Astrocyte (in vitro differentiated cells and primary cell): ENCODE measurements at regions not wholly inside any gene's neighbourhood (a gene's known extent, or its start where the extent isn't known, plus 50 kb on each side); places are given as distances from the start of the nearest gene placed in this dataset.
A peak's percentile ranks its signal among the peaks of the same experiment; 100 is the strongest.

Source experiments
- DNase-seq: peaks from one replicate; pipeline ENCODE4 v3.0.0-alpha.2; 2010; ENCODE audit warnings: low read depth
- FAIRE-seq: peaks from 2 replicates; lab custom pipeline; 2011; peaks lifted over from hg19 to GRCh38; lab: Jason Lieb, UNC
- H2AFZ ChIP-seq: 2 replicates; pipeline ENCODE4 v1.6.0; 2012; ENCODE audit warnings: low read depth, low read length, inconsistent platforms
- H3K27ac ChIP-seq: 2 replicates; pipeline ENCODE4 v1.5.1; 2011; ENCODE audit warnings: low read depth, low read length, inconsistent platforms
- H3K27me3 ChIP-seq: 2 replicates; pipeline ENCODE4 v1.6.0; 2011; ENCODE audit warnings: low read length, inconsistent platforms; ENCODE audit not compliant: insufficient read depth
- H3K36me3 ChIP-seq: 2 replicates; pipeline ENCODE4 v1.5.1; 2011; ENCODE audit warnings: low read length, inconsistent platforms; ENCODE audit not compliant: insufficient read depth
- H3K4me1 ChIP-seq: 2 replicates; pipeline ENCODE4 v1.5.1; 2011; ENCODE audit warnings: low read length, inconsistent platforms; ENCODE audit not compliant: insufficient read depth
- H3K4me2 ChIP-seq: 2 replicates; pipeline ENCODE4 v1.6.0; 2012; ENCODE audit warnings: low read length, inconsistent platforms
- H3K4me3 ChIP-seq: 2 replicates; pipeline ENCODE4 v1.5.1; 2011; ENCODE audit warnings: low read depth, mild to moderate bottlenecking, low read length, inconsistent platforms; ENCODE audit not compliant: insufficient read depth
- H3K79me2 ChIP-seq: 2 replicates; pipeline ENCODE4 v1.6.0; 2012; ENCODE audit warnings: mild to moderate bottlenecking, low read length, inconsistent platforms; ENCODE audit not compliant: insufficient read depth
- H3K9ac ChIP-seq: 2 replicates; pipeline ENCODE4 v1.6.0; 2012; ENCODE audit warnings: mild to moderate bottlenecking, low read length, inconsistent platforms
- H3K9me3 ChIP-seq: 2 replicates; pipeline ENCODE4 v1.5.1; 2012; ENCODE audit warnings: low read depth, mild to moderate bottlenecking, low read length, inconsistent platforms; ENCODE audit not compliant: insufficient read depth
- H4K20me1 ChIP-seq: 2 replicates; pipeline ENCODE4 v1.6.0; 2012; ENCODE audit warnings: low read length, inconsistent platforms; ENCODE audit not compliant: insufficient read depth
- H3K27ac Mint-ChIP-seq: one replicate; pipeline ENCODE4 v1.8.0; 2021; ENCODE audit warnings: mild to moderate bottlenecking, mixed read lengths; ENCODE audit not compliant: unreplicated experiment
- H3K27me3 Mint-ChIP-seq: one replicate; pipeline ENCODE4 v1.8.0; 2021; ENCODE audit warnings: low read depth, mixed read lengths; ENCODE audit not compliant: unreplicated experiment
- H3K36me3 Mint-ChIP-seq: one replicate; pipeline ENCODE4 v1.8.0; 2021; ENCODE audit warnings: low read depth, mixed read lengths; ENCODE audit not compliant: unreplicated experiment
- H3K4me1 Mint-ChIP-seq: one replicate; pipeline ENCODE4 v1.8.0; 2021; ENCODE audit warnings: low read depth, mixed read lengths; ENCODE audit not compliant: unreplicated experiment
- H3K4me3 Mint-ChIP-seq: one replicate; pipeline ENCODE4 v1.8.0; 2021; ENCODE audit warnings: mild to moderate bottlenecking, moderate library complexity, mixed read lengths; ENCODE audit not compliant: unreplicated experiment
- H3K9me3 Mint-ChIP-seq: one replicate; pipeline ENCODE4 v1.8.0; 2021; ENCODE audit warnings: mild to moderate bottlenecking, mixed read lengths; ENCODE audit not compliant: unreplicated experiment
- EZH2 ChIP-seq: IDR thresholded peaks from 2 replicates; pipeline ENCODE4 v1.6.1; 2012; ENCODE audit warnings: mild to moderate bottlenecking, low read length, inconsistent platforms; ENCODE audit not compliant: insufficient read depth
- TF ChIP-seq, protein P1 (sequence below): IDR thresholded peaks from 2 replicates; pipeline ENCODE4 v1.5.1; 2011; ENCODE audit warnings: low read depth, mild to moderate bottlenecking, inconsistent platforms, low read length, moderate library complexity; ENCODE audit not compliant: insufficient read depth

DNA sequence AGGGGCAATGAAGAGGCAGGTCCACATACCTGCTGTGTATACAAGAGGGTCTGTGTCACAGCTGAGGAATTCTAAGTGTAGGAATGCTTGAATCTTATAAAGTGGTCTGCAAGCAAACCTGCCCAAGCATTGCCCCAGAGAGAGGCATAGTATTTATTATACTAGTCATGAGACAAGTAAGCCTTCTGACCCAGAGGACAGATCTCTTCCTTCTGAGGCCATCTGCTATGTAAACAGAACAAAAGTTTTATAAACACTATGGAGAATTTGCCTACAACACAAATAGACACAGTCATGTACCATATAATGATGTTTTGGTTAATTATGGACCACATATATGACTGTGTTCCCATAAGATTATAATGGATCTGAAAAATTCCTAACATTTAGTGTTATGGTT, 388.2 kb downstream of the NEBL start:
- Histone ChIP-seq H3K4me2 (no peak overlapping the region), H3K27me3 (no peaks in the 10 kb centered on the region)

DNA sequence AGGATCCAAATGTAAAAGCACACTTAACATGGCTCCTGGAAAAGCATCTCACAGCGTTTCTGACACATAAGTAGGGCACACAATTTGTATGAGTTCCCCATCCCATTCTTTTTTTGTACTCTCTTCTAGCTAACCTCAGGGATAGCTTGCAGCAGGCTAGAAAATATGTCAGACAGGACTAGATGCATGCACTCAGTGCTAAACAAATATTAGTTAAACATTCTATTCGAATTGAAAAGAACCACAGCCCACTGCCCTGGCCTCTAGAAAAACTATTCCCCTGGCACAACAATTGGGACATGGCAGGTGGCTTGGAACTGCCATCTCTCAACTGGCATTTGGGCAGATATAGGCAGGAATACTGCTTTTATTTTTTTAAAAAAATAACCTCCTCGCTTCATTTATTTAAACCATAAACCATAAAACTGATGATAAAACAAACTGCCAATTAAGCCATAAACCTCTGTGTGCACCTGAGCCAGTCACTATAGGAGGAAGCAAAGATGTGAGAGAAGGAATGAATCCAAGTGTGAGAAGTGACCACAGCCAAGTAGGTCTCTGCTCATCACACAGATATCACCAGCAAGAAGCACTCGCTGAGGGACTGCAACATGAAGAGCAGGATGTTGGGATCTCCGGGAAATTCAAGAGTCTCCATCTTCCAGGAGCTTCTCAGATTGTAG, 394.1 kb downstream of the NEBL start:
- Mint-ChIP-seq H3K4me3 (no peak overlapping the region), H3K27ac (no peak overlapping the region), H3K9me3 (peaks cover 2% of the 10 kb centered on the region), H3K36me3 (no peaks in the 10 kb centered on the region), H3K27me3 (no peaks in the 10 kb centered on the region), H3K4me1 (peaks cover 1% of the 10 kb centered on the region)
- Histone ChIP-seq H4K20me1 (no peaks in the 10 kb centered on the region), H3K4me3 (no peak overlapping the region), H3K9ac (no peak overlapping the region), H3K79me2 (no peaks in the 10 kb centered on the region), H2AFZ (no peak overlapping the region), H3K27me3 (no peaks in the 10 kb centered on the region), H3K4me2 (no peak overlapping the region), H3K4me1 (no peaks in the 10 kb centered on the region), H3K9me3 (no peaks in the 10 kb centered on the region), H3K27ac (no peak overlapping the region), H3K36me3 (no peaks in the 10 kb centered on the region)
- FAIRE-seq (no peak), DNase-seq (no peak)
- no peak for TF ChIP-seq EZH2
- TF ChIP-seq, protein P1, sequence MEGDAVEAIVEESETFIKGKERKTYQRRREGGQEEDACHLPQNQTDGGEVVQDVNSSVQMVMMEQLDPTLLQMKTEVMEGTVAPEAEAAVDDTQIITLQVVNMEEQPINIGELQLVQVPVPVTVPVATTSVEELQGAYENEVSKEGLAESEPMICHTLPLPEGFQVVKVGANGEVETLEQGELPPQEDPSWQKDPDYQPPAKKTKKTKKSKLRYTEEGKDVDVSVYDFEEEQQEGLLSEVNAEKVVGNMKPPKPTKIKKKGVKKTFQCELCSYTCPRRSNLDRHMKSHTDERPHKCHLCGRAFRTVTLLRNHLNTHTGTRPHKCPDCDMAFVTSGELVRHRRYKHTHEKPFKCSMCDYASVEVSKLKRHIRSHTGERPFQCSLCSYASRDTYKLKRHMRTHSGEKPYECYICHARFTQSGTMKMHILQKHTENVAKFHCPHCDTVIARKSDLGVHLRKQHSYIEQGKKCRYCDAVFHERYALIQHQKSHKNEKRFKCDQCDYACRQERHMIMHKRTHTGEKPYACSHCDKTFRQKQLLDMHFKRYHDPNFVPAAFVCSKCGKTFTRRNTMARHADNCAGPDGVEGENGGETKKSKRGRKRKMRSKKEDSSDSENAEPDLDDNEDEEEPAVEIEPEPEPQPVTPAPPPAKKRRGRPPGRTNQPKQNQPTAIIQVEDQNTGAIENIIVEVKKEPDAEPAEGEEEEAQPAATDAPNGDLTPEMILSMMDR, result no peak

More for the DNA sequence above, 388.2 kb downstream of the NEBL start:
- no peak for DNase-seq
- Histone ChIP-seq H3K4me1 (no peaks in the 10 kb centered on the region), H3K27ac (no peak overlapping the region), H3K9me3 (no peaks in the 10 kb centered on the region), H3K9ac (no peak overlapping the region), H3K36me3 (no peaks in the 10 kb centered on the region), H2AFZ (no peak overlapping the region), H4K20me1 (no peaks in the 10 kb centered on the region), H3K79me2 (no peaks in the 10 kb centered on the region), H3K4me3 (no peak overlapping the region)
- Mint-ChIP-seq H3K4me1 (peaks cover under 1% of the 10 kb centered on the region), H3K27me3 (no peaks in the 10 kb centered on the region), H3K9me3 (no peaks in the 10 kb centered on the region), H3K36me3 (no peaks in the 10 kb centered on the region), H3K27ac (no peak overlapping the region), H3K4me3 (no peak overlapping the region)
- no peak for TF ChIP-seq EZH2
- TF ChIP-seq, protein P1, result no peak
- no peak for FAIRE-seq

DNA sequence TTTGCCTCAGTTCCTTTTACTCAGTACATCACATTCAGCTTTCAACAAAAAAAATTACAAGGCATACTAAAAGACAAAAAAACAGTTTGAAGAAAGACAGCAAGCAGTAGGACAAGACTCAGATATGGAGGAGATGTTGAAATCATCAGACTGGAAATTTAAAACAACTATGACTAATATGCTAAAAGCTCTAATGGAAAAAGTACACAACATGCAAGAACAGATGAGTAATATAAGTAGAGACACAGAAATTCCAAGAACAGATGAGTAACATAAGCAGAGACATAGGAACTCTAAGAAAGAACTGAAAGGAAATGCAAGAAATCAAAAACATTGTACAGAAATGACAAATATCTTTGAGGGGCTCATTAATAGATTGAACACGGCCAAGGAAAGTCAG, 402.6 kb downstream of the NEBL start:
- DNase-seq, result peak; percentile 8
- H3K36me3 Mint-ChIP-seq, result no peaks in the 10 kb centered on the region
- Histone ChIP-seq H3K4me3 (no peak overlapping the region), H3K9ac (no peak overlapping the region), H3K4me2 (no peak overlapping the region), H3K9me3 (no peaks in the 10 kb centered on the region), H3K4me1 (no peaks in the 10 kb centered on the region), H4K20me1 (no peaks in the 10 kb centered on the region), H3K79me2 (no peaks in the 10 kb centered on the region), H3K27me3 (no peaks in the 10 kb centered on the region), H3K36me3 (no peaks in the 10 kb centered on the region), H3K27ac (no peak overlapping the region), H2AFZ (no peak overlapping the region)
- H3K9me3 Mint-ChIP-seq, result peaks cover 15% of the 10 kb centered on the region
- TF ChIP-seq EZH2, result no peak
- TF ChIP-seq, protein P1, result no peak
- H3K4me1 Mint-ChIP-seq, result peaks cover 4% of the 10 kb centered on the region
- FAIRE-seq, result no peak
- H3K27me3 Mint-ChIP-seq, result no peaks in the 10 kb centered on the region
- no peak overlapping the region for H3K4me3 Mint-ChIP-seq
- peak overlapping the region; percentile 23 for H3K27ac Mint-ChIP-seq
